ENCODE measurements at regions not wholly inside any gene's neighbourhood (a gene's known extent, or its start where the extent isn't known, plus 50 kb on each side); places are given as distances from the start of the nearest gene placed in this dataset.

DNA sequence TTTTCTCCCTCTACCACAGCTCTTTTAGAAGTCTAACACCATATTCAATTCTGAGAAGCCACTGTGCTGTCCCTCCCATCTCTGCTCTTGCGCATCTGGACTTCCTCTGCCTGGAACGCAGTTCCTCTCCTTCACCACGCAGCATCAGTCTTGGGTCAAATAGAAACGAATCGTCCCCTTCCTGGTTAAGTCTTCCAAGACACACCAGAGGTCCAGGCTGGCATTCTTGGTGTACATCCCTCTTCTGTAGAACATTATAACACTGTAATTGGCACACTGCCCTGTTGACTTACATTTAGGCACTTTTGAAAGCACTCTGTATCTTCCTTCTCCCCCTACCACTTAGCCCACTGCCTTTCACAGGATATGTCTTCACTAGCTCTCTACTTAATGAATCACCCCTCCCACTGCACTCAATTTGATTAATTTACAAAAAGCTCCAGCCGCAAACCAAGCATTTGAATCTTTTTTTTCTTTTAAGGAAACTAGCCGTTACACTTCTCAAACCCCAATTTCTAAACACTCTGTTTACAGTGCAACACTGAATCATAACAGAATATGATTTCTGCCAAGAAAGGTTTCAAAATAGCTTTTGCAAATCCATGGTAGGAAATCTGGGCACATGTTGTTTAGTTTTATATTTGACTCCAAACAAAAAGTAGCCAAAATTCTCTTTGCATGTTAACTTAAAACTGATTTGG lies 140.8 kb upstream of the CARMIL1 start:
- TF ChIP-seq, protein P1, sequence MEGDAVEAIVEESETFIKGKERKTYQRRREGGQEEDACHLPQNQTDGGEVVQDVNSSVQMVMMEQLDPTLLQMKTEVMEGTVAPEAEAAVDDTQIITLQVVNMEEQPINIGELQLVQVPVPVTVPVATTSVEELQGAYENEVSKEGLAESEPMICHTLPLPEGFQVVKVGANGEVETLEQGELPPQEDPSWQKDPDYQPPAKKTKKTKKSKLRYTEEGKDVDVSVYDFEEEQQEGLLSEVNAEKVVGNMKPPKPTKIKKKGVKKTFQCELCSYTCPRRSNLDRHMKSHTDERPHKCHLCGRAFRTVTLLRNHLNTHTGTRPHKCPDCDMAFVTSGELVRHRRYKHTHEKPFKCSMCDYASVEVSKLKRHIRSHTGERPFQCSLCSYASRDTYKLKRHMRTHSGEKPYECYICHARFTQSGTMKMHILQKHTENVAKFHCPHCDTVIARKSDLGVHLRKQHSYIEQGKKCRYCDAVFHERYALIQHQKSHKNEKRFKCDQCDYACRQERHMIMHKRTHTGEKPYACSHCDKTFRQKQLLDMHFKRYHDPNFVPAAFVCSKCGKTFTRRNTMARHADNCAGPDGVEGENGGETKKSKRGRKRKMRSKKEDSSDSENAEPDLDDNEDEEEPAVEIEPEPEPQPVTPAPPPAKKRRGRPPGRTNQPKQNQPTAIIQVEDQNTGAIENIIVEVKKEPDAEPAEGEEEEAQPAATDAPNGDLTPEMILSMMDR (IDR thresholded peaks at IDR 0.05): peak in 2 of 5 experiments; percentile 34 to 37
- TF ChIP-seq POLR2A (IDR thresholded peaks at IDR 0.05) (peak in 1 of 2 donors; percentile 45), EP300 (IDR thresholded peaks at IDR 0.05) (peak in 1 of 2 donors; percentile 82)
